Keratinocyte (primary cell): ENCODE measurements at regions not wholly inside any gene's neighbourhood (a gene's known extent, or its start where the extent isn't known, plus 50 kb on each side); places are given as distances from the start of the nearest gene placed in this dataset.

Experiments
- DNase-seq: peaks from one replicate; pipeline ENCODE4 v3.0.0-alpha.2; 2011; ENCODE audit warnings: low read depth, missing footprints, low spot score
- FAIRE-seq: peaks from 2 replicates; lab custom pipeline; 2011; peaks lifted over from hg19 to GRCh38; lab: Jason Lieb, UNC
- H2AFZ ChIP-seq: 2 replicates; pipeline ENCODE4 v1.6.0; 2012; ENCODE audit warnings: low read length, control low read depth, inconsistent platforms; ENCODE audit not compliant: control insufficient read depth
- H3K27ac ChIP-seq: 2 replicates; pipeline ENCODE4 v1.5.1; 2011; ENCODE audit warnings: low read length; ENCODE audit not compliant: control insufficient read depth, insufficient read depth
- H3K27me3 ChIP-seq: 3 replicates; pipeline ENCODE4 v1.6.0; 2011; ENCODE audit warnings: low read length; ENCODE audit not compliant: control insufficient read depth, insufficient read depth; ENCODE audit errors: extremely low read depth
- H3K36me3 ChIP-seq, 2 experiments: 2 replicates in 1 of 2; 3 replicates in 1 of 2; pipeline ENCODE4 v1.5.1; 2011; ENCODE audit warnings: low read length in 2 of 2, mild to moderate bottlenecking in 1 of 2; ENCODE audit not compliant: control insufficient read depth in 2 of 2, insufficient read depth in 2 of 2; ENCODE audit errors: extremely low read depth in 1 of 2
- H3K4me1 ChIP-seq: 3 replicates; pipeline ENCODE4 v1.5.1; 2011; ENCODE audit warnings: low read length; ENCODE audit not compliant: control insufficient read depth, insufficient read depth; ENCODE audit errors: extremely low read depth
- H3K4me2 ChIP-seq: 3 replicates; pipeline ENCODE4 v1.6.0; 2011; ENCODE audit warnings: low read depth, low read length; ENCODE audit not compliant: control insufficient read depth, insufficient read depth; ENCODE audit errors: extremely low read depth
- H3K4me3 ChIP-seq, 3 experiments: fragments of 200-600 bp in 1 of 3; sonication (generic) in 1 of 3; 2 replicates in 2 of 3; 3 replicates in 1 of 3; pipeline ENCODE4 v1.5.1; 2011 to 2016; ENCODE audit warnings: low read length in 3 of 3, mild to moderate bottlenecking in 3 of 3, control low read depth in 2 of 3, inconsistent platforms in 1 of 3, low read depth in 1 of 3, mixed read lengths in 1 of 3, mixed run types in 1 of 3, moderate library complexity in 1 of 3; ENCODE audit not compliant: control insufficient read depth in 2 of 3, insufficient read depth in 2 of 3; ENCODE audit errors: extremely low read depth in 1 of 3
- H3K79me2 ChIP-seq: 2 replicates; pipeline ENCODE4 v1.6.0; 2012; ENCODE audit warnings: low read length; ENCODE audit not compliant: control insufficient read depth, insufficient read depth
- H3K9ac ChIP-seq: 3 replicates; pipeline ENCODE4 v1.6.0; 2011; ENCODE audit warnings: low read length; ENCODE audit not compliant: control insufficient read depth, insufficient read depth; ENCODE audit errors: extremely low read depth
- H3K9me1 ChIP-seq: 3 replicates; pipeline ENCODE4 v1.6.0; 2011; ENCODE audit warnings: low read length; ENCODE audit not compliant: control insufficient read depth, insufficient read depth; ENCODE audit errors: extremely low read depth
- H3K9me3 ChIP-seq: 2 replicates; pipeline ENCODE4 v1.5.1; 2012; ENCODE audit warnings: low read depth, low read length; ENCODE audit not compliant: control insufficient read depth
- H4K20me1 ChIP-seq: 3 replicates; pipeline ENCODE4 v1.6.0; 2011; ENCODE audit warnings: low read length; ENCODE audit not compliant: control insufficient read depth, insufficient read depth; ENCODE audit errors: extremely low read depth
- EZH2 ChIP-seq: IDR thresholded peaks from one replicate; pipeline ENCODE4 v1.6.1; 2012; ENCODE audit warnings: inconsistent platforms, mild to moderate bottlenecking, low read length, moderate library complexity
- dilution Hi-C: fragments of 300-500 bp; cut with MboI; formaldehyde crosslinking; loops from one replicate; pipeline ENCODE4 v1.7.0; 2020; ENCODE audit warnings: low sequenced_read_pairs; ENCODE audit not compliant: extremely low pct_ligation_motif_present
- TF ChIP-seq, protein P1 (sequence below), 3 experiments: IDR thresholded peaks in 1 of 3; conservative IDR thresholded peaks in 1 of 3; optimal IDR thresholded peaks in 1 of 3; 2 replicates in 2 of 3; 3 replicates in 1 of 3; pipeline versions ENCODE3 to v1.5.1; 2011; ENCODE audit warnings: low read length in 3 of 3, mild to moderate bottlenecking in 3 of 3, moderate library complexity in 2 of 3, control low read depth in 1 of 3, inconsistent platforms in 1 of 3; ENCODE audit not compliant: insufficient read depth in 2 of 3; ENCODE audit errors: extremely low read depth in 1 of 3

DNA sequence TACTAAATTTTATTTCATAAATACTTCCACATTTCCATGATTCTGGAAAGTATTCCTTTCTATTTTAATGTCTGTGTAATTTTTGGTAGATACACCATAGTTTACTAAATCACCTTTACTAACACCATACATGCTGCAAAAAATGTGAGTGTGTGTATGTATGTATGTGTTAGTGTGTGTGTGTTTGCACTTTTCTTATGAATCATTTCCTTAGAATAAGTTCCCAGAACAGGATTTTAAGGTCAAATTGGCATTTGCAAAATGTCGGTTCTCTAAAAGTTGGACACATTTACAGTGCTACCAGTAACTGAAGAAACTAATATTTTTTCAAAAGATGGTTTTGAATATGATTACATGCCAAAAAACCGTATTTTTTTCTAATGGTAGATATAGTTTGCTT, 137.1 kb downstream of the CYB561 start:
- Histone ChIP-seq H2AFZ (no peak overlapping the region), H3K27me3 (no peaks in the 10 kb centered on the region), H3K4me1 (no peaks in the 10 kb centered on the region), H3K4me3 (no peak overlapping the region), H4K20me1 (no peaks in the 10 kb centered on the region), H3K9ac (no peak overlapping the region), H3K79me2 (no peaks in the 10 kb centered on the region), H3K27ac (no peak overlapping the region), H3K9me1 (no peaks in the 10 kb centered on the region), H3K4me2 (no peak overlapping the region), H3K36me3 (peaks cover 0 to 3% of the 10 kb centered on the region in 2 experiments), H3K9me3 (no peaks in the 10 kb centered on the region)
- TF ChIP-seq, protein P1, sequence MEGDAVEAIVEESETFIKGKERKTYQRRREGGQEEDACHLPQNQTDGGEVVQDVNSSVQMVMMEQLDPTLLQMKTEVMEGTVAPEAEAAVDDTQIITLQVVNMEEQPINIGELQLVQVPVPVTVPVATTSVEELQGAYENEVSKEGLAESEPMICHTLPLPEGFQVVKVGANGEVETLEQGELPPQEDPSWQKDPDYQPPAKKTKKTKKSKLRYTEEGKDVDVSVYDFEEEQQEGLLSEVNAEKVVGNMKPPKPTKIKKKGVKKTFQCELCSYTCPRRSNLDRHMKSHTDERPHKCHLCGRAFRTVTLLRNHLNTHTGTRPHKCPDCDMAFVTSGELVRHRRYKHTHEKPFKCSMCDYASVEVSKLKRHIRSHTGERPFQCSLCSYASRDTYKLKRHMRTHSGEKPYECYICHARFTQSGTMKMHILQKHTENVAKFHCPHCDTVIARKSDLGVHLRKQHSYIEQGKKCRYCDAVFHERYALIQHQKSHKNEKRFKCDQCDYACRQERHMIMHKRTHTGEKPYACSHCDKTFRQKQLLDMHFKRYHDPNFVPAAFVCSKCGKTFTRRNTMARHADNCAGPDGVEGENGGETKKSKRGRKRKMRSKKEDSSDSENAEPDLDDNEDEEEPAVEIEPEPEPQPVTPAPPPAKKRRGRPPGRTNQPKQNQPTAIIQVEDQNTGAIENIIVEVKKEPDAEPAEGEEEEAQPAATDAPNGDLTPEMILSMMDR (optimal IDR thresholded peaks at IDR 0.05 in 1 of 3, IDR thresholded peaks at IDR 0.05 in 1 of 3, conservative IDR thresholded peaks at IDR 0.05 in 1 of 3; ENCODE audit: extremely low read depth in 1 of 3, insufficient read depth in 2 of 3, low read length in 3 of 3) = no peak
- TF ChIP-seq EZH2 = no peak
- no peak for FAIRE-seq
- DNase-seq = no peak
- dilution Hi-C loops = no loop called here

DNA sequence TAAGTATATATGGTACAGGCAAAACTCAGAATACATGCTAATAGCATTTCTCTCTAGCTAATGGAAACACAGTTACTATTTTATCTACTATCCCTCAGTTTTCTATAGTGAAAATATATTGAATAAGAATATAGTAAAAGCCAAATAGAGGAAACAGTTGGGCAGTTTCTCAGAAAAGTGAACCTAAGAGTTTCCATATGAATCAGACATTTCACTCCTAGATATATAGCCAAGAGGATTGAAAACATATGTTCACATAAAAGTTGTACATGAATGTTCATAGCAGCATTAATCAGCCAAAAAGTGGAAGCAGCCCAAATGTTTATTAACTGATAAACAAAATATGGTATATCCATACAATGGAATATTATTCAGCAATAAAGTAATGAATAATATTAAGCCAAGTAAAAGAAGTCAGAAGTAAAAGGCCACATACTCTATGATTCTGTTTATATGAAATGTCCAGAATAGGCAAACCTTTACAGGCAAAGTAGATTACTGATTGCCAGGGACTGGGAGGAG, 134.6 kb downstream of the CYB561 start:
- FAIRE-seq = no peak
- H3K4me3 ChIP-seq = no peak overlapping the region
- TF ChIP-seq, protein P1 (optimal IDR thresholded peaks at IDR 0.05 in 1 of 3, IDR thresholded peaks at IDR 0.05 in 1 of 3, conservative IDR thresholded peaks at IDR 0.05 in 1 of 3; ENCODE audit: extremely low read depth in 1 of 3, insufficient read depth in 2 of 3, low read length in 3 of 3) = no peak
- TF ChIP-seq EZH2 = no peak

More for the DNA sequence above, 134.6 kb downstream of the CYB561 start:
- no peak overlapping the region for H2AFZ ChIP-seq
- no peak overlapping the region for H3K9ac ChIP-seq
- H3K79me2 ChIP-seq = no peaks in the 10 kb centered on the region
- H3K9me3 ChIP-seq = no peaks in the 10 kb centered on the region
- H3K4me1 ChIP-seq = no peaks in the 10 kb centered on the region
- peaks cover 0 to 1% of the 10 kb centered on the region in 2 experiments for H3K36me3 ChIP-seq
- no peaks in the 10 kb centered on the region for H4K20me1 ChIP-seq
- no peak for DNase-seq
- no peak overlapping the region for H3K4me2 ChIP-seq
- no peaks in the 10 kb centered on the region for H3K27me3 ChIP-seq
- dilution Hi-C loops = no loop called here
- H3K27ac ChIP-seq = no peak overlapping the region
- no peaks in the 10 kb centered on the region for H3K9me1 ChIP-seq
